DMS153 treated with DMSO at 0.1 percent for 48 hours (cell line): ENCODE measurements at regions not wholly inside any gene's neighbourhood (a gene's known extent, or its start where the extent isn't known, plus 50 kb on each side); places are given as distances from the start of the nearest gene placed in this dataset.

Experiments
- DNase-seq: peaks from one replicate; lab custom pipeline; 2025; ENCODE audit not compliant: unreplicated experiment; lab: John Stamatoyannopoulos, UW

DNA sequence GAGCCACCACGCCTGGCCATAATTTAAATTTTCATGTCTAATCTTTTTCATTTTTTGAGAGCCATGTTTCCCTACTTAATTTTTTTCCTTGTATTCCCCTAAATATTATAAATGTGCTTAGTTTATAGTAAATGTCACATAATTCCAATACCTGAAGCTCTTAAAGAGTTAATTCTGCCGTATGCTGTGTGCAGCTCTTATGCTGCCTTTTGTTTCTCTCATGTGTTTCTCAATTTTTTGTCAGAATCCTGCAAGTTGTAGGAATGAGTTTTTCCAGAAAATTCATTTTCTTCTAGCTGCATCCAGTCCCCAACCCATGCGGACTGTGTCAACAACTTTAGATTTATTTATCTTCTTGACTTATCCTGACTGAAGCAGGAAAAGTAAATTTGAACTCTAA is 90.9 kb upstream of the ROBO2 start:
- DNase-seq = no peak

DNA sequence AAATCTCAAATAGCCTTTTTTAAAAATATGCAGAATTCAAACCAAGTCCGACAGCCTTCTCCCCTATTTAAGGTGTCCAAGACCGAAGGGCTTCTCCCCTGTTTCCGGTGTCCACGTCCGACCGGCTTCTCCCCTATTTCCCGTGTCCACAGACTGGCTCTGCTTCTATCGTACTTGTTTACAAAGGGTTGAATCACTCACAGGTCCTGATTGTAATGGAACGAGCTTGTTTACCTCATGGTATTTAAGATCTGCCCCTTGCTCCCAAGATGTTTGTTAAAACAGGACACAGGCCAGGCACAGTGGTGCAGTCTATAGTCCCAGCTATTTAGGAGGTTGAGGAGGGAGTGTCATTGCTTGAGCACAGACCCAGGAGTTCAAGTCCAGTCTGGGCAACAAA is 90.4 kb upstream of the ROBO2 start:
- no peak for DNase-seq

GRCh38 chr3:76950590-76950989 is 89.3 kb upstream of the ROBO2 start:
- DNase-seq = no peak

- DNase-seq = no peak
Observed at GRCh38 chr3:76954412-76954811, 85.5 kb upstream of the ROBO2 start.

DNA sequence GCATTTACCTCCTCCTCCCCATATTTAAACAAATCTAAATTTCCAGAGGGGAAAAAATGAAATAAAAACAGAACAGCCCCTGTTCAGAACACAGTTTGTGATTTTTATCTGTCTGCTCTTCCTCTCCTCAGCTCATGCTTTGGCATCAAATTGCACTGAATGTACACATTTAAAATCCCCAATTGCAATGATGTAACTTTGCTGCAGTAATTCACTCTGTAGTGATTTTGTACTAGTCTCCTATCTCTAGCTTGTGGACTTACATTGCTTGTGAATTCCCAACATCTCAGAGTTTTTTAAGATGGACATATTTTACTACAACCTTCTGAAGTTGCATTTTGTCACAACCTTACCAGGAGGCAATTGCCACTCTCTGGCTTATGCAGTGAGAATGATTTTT is 81.6 kb upstream of the ROBO2 start:
- no peak for DNase-seq

GRCh38 chr3:76958861-76959260 is 81.0 kb upstream of the ROBO2 start:
- DNase-seq = no peak

GRCh38 chr3:76961284-76961683 is 78.6 kb upstream of the ROBO2 start:
- DNase-seq = no peak

GRCh38 chr3:76965122-76965725 is 74.7 kb upstream of the ROBO2 start:
- no peak for DNase-seq

DNA sequence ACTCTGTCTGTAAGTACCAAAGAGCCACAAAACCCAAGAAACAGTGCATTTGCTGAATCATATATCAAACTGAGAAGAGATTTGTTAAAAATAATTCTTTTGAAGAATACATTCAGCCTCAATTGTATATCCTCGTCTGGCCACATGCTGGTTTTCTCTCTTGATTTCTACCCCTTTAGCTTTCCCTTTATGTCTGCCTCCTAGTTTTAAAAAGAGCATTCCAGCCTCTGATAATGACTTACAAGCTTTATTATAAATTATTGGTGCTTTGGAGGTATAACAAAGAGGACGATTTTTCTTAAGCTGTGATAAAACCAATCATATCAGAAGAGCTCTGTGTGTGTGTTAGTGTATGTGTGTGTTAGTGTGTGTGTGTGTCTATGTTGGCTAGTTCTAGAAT is 70.4 kb upstream of the ROBO2 start:
- no peak for DNase-seq

DNA sequence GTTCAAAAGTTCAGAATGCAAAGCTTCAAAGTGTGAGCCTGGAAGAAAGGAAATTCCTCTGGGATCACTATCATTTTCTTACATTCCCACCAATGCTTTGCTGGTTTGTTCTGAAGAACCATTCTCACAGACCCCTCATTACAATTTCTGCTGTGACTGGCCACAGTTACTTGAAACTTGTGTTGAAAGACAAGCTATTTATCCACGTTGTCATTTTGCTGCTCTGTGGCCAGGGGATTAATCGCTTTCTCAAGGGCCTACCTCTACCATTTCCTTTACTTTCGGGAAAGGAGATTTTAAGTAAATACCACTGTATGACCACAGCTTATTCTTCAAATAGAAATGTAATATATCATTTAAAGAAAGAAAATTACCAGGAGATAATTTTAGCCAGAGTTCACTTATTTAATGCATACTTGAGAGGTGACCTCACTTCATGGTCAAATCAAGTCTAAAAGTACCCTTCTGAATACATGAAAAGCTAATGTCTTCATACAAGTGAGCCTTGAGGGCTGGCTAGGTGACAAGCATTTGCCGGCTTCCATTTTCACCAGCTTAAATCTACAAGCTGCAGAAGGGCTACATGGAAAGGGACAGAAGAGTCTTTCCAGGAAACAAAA is 69.8 kb upstream of the ROBO2 start:
- no peak for DNase-seq

DNA sequence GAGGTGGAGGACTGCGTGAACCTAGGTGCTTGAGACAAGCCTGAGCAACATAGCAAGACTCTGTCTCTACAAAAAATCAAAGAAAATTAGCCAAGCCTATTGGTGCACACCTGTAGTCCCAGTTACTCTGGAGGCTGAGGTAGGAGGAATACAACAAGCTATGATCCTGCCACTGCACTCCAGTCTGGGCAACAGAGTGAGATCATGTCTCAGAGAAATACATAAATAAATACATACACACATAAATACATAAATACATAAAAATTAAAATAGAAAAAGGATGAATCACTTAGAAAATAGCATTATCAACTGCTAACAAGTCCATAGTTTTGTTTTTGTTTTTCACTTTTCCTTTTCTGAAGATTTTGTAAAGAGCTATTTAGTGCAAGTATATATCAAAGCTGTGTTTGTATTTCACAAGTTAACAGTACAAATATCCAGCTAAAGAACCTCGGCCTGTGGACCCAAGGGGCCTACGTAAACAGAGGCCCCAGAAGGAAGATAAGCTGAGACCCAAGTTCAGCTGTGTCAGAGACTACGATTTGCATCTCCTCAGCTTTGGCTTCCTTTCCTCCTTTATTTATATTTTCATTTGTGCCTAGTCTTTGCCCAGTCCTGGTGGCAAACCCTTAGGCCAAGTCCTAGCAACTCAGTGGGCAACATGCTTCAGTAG is 67.1 kb upstream of the ROBO2 start:
- no peak for DNase-seq

DNA sequence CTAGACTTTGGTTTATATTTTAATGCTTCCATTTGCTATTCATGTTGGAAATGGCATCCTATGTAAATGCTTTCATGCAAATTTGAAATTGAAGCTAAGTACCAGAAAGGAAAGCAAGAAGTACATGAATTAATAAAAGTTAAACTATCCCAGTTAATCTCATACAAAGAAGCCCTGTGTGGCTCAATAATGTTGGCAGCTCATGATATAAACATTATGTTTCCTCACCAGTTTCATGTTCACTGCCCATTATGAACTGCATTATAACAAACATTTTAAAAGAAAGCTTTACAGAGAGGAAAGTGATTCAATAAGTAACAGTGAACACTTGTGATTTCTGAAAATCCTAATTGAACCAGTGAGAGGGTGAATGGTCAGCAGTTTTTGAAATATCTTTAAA is 62.9 kb upstream of the ROBO2 start:
- no peak for DNase-seq

DNA sequence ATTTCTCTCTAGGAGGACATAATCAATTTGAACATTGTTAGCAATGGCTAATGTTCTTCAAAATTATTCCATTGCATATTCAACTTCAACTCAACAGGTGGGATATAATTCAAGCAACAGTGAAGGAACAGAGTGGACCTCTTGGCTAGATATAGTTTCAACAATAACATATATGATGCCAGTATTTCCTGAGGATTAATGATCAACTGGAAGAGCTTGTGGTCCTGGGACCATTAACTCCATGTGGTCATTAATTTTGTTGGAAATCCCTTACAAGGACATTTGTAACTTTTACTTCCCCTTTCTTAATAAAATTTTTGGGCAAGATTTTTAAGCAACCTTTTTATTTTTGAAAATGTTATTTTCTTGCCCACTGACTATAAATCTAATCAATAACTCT is 54.3 kb upstream of the ROBO2 start:
- DNase-seq = no peak

- no peak for DNase-seq
Observed at GRCh38 chr3:76986876-76987474, 52.9 kb upstream of the ROBO2 start.
